Uterus (tissue), 3 donors: ENCODE measurements at regions not wholly inside any gene's neighbourhood (a gene's known extent, or its start where the extent isn't known, plus 50 kb on each side); places are given as distances from the start of the nearest gene placed in this dataset.
A peak's percentile ranks its signal among the peaks of the same experiment; 100 is the strongest.

ENCODE experiments used
- DNase-seq, 2 donors: peaks; one replicate each; pipeline ENCODE4 v3.0.0-alpha.2; 2019 to 2020
- H3K27ac ChIP-seq, 2 donors: fragments of 200-600 bp; sonication (generic); 1 replicate in 1 of 2; 2 replicates in 1 of 2; pipeline ENCODE4 v1.5.1; 2016 to 2018
- H3K27me3 ChIP-seq, 2 donors: fragments of 200-600 bp; sonication (generic); one replicate each; pipeline ENCODE4 v1.5.1; 2018 to 2019; ENCODE audit warnings: control low read depth in 1 of 2
- H3K36me3 ChIP-seq, 2 donors: fragments of 200-600 bp; sonication (generic); one replicate each; pipeline ENCODE4 v1.5.1; 2019; ENCODE audit warnings: control low read depth in 1 of 2
- H3K4me1 ChIP-seq, 2 donors: fragments of 200-600 bp; sonication (generic); one replicate each; pipeline ENCODE4 v1.5.1; 2018 to 2019; ENCODE audit warnings: control low read depth in 1 of 2
- H3K4me3 ChIP-seq, 2 donors: fragments of 200-600 bp; sonication (generic); 1 replicate in 1 of 2; 2 replicates in 1 of 2; pipeline ENCODE4 v1.5.1; 2018 to 2019; ENCODE audit warnings: mild to moderate bottlenecking in 1 of 2
- H3K9me3 ChIP-seq, 2 donors: fragments of 200-600 bp; sonication (generic); one replicate each; pipeline ENCODE4 v1.5.1; 2019; ENCODE audit warnings: control low read depth in 1 of 2
- CTCF ChIP-seq, 4 experiments: fragments of 200-600 bp in 2 of 4; fragments of 450-650 bp in 2 of 4; sonication (generic) in 2 of 4; IDR thresholded peaks; one replicate each; pipeline ENCODE4 v1.5.1; 2016 to 2019; ENCODE audit warnings: antibody characterized with exemption in 4 of 4, mild to moderate bottlenecking in 2 of 4, moderate library complexity in 1 of 4
- POLR2A ChIP-seq, 2 donors: fragments of 450-650 bp; IDR thresholded peaks; one replicate each; pipeline ENCODE4 v1.6.1; 2016; ENCODE audit warnings: antibody characterized with exemption in 2 of 2, mild to moderate bottlenecking in 1 of 2, moderate library complexity in 1 of 2
- intact Hi-C: fragments of 100-400 bp; cut with DNase I; formaldehyde crosslinking; loops from one replicate; pipeline ENCODE4 v1.15.1; 2023; ENCODE audit warnings: low total_unique reads
- donor health status: DM: yes; HTN: yes; CAD: no.

DNA sequence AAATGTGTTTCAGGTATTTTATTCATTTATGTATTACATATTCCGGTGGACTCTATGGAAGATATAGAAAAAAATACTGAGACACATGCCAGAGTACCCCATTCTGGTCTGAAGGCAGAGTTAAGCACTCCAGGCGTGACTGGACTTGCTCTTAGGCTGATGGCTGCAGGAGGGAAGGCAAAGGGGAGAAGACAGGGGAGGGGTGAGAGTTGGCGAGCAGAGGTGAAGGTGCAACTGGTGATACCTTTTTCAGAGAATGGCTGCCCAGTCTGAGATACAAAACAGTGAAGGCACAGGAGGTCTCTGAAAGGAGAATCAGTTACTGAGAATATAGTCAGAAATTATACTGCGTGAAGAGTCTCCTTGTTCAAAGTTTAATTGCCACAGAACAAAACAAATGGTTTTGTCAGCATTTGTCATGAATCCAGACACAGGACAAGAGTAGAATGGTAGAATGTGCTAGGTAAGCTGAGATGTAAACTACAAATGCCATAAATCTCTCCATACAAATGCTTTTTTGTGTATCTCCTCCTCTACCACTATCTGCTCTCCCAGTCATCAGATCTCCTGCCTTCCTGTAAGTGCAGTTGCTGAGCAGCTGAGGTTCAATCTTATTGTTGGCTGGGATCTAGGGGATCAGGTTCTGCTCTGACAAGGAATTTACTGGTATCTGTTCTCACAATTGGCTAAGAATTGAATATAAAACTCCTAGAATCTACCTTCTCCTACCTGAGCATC is 104.2 kb upstream of the DST start:
- no peaks in the 10 kb centered on the region for H3K36me3 ChIP-seq
- peaks cover 0 to 3% of the 10 kb centered on the region in 2 donors for H3K4me1 ChIP-seq
- no peaks in the 10 kb centered on the region for H3K27me3 ChIP-seq
- TF ChIP-seq CTCF (IDR thresholded peaks at IDR 0.05): no peak
- TF ChIP-seq POLR2A (IDR thresholded peaks at IDR 0.05): no peak
- intact Hi-C loops: no loop called here
- H3K4me3 ChIP-seq: no peak overlapping the region
- no peaks in the 10 kb centered on the region for H3K9me3 ChIP-seq
- DNase-seq: no peak
- no peak overlapping the region for H3K27ac ChIP-seq

- Histone ChIP-seq H3K4me1 (peaks cover 0 to 3% of the 10 kb centered on the region in 2 donors), H3K27me3 (no peaks in the 10 kb centered on the region), H3K36me3 (no peaks in the 10 kb centered on the region), H3K27ac (no peak overlapping the region), H3K9me3 (no peaks in the 10 kb centered on the region), H3K4me3 (no peak overlapping the region)
- DNase-seq: no peak
- TF ChIP-seq POLR2A (IDR thresholded peaks at IDR 0.05): no peak
- intact Hi-C loops: no loop called here
Observed at GRCh38 chr6:56745971-56746370, 103.3 kb upstream of the DST start.

DNA sequence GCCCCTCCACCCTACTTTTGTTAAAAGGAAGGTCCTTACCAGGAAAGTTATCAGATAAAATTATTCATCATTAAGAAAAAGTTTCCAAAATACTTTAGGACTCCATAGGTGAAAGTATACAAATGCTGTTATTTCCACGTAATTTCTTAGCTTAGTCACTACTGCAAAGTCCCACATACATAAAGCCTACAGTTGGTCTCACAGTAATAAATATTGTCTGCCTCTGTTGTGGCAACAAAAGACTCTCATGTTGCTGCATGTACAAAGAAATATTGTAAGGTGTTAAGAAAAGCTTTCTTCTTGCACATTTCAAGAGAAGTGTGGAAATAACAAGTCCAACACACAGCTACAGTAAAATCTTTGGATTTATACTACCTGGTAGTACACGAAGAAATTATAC is 102.4 kb upstream of the DST start:
- H3K4me1 ChIP-seq: no peaks in the 10 kb centered on the region
- H3K36me3 ChIP-seq: no peaks in the 10 kb centered on the region
- intact Hi-C loops: no loop called here
- H3K27me3 ChIP-seq: no peaks in the 10 kb centered on the region
- H3K4me3 ChIP-seq: no peak overlapping the region
- TF ChIP-seq POLR2A (IDR thresholded peaks at IDR 0.05) (no peak), CTCF (IDR thresholded peaks at IDR 0.05) (no peak)
- no peak for DNase-seq
- H3K27ac ChIP-seq: no peak overlapping the region
- H3K9me3 ChIP-seq: no peaks in the 10 kb centered on the region

- Histone ChIP-seq H3K27me3 (no peaks in the 10 kb centered on the region), H3K27ac (no peak overlapping the region), H3K36me3 (no peaks in the 10 kb centered on the region), H3K4me1 (no peaks in the 10 kb centered on the region), H3K9me3 (no peaks in the 10 kb centered on the region), H3K4me3 (no peak overlapping the region)
- intact Hi-C loops: no loop called here
- DNase-seq: no peak
- TF ChIP-seq CTCF (IDR thresholded peaks at IDR 0.05): no peak
- no peak for TF ChIP-seq POLR2A (IDR thresholded peaks at IDR 0.05)
Observed at GRCh38 chr6:56744528-56744927, 101.8 kb upstream of the DST start.

DNA sequence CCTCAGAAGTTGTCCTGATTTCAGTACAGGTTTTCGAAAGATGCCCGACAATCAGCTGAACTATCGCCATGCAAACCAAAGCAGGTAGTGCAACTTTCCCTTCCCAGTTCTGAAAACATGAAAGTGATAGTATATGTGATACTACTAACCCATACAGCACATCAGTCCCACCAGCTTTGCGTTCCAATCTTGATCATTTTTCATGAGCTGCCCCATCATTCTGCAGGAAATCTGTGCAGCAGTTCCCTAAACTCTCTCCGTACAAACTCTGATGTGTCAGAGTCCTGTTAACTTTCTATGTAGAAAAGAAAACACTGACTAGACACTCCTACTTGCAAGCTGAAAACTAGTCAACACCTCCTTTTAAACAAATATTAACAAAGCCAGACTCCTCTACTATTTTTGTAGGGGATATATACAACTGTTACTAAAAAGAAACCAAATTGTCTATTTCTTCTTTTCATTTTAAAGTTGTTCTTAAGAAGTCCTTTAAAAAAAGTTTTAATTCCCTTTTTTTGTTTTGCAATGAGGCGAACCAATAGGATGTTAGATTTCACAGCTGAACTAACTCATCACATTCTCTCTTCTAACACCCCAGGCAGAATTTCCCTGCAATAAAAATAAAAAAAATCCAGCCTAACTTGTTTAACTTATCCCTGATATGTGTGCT is 99.6 kb upstream of the DST start:
- peak overlapping the region; percentile 35 to 60 for H3K27ac ChIP-seq
- no peak for DNase-seq
- intact Hi-C loops: no loop called here
- TF ChIP-seq CTCF (IDR thresholded peaks at IDR 0.05) (no peak), POLR2A (IDR thresholded peaks at IDR 0.05) (no peak)
- H3K4me3 ChIP-seq: peak overlapping the region in 1 of 2 donors; percentile 7
- no peaks in the 10 kb centered on the region for H3K9me3 ChIP-seq
- H3K4me1 ChIP-seq: no peaks in the 10 kb centered on the region
- H3K36me3 ChIP-seq: no peaks in the 10 kb centered on the region
- H3K27me3 ChIP-seq: no peaks in the 10 kb centered on the region
